ENCODE measurements at regions not wholly inside any gene's neighbourhood (a gene's known extent, or its start where the extent isn't known, plus 50 kb on each side); places are given as distances from the start of the nearest gene placed in this dataset.

DNA sequence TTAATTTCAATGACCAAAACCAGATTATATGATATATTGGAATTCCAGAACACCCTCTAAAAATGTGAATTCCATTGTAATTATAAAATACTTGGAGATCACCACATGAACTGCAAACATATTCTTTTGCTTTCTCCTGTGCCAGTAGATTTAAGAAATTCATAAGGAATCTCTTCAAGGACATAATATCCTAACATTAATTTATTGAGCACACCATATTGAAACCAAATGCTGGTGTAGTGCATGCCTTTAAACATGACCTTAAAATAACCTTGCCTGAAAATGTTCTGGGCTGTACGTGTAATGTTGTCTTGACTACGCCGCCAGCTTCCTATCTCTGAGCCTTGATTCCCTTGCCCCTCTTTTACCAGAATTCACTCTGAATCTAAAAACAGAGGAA lies 205.0 kb upstream of the ACTBL2 start:
- no peak overlapping the region for H3K4me3 ChIP-seq (ENCODE audit: low read depth, low read length)
- TF ChIP-seq, protein P1, sequence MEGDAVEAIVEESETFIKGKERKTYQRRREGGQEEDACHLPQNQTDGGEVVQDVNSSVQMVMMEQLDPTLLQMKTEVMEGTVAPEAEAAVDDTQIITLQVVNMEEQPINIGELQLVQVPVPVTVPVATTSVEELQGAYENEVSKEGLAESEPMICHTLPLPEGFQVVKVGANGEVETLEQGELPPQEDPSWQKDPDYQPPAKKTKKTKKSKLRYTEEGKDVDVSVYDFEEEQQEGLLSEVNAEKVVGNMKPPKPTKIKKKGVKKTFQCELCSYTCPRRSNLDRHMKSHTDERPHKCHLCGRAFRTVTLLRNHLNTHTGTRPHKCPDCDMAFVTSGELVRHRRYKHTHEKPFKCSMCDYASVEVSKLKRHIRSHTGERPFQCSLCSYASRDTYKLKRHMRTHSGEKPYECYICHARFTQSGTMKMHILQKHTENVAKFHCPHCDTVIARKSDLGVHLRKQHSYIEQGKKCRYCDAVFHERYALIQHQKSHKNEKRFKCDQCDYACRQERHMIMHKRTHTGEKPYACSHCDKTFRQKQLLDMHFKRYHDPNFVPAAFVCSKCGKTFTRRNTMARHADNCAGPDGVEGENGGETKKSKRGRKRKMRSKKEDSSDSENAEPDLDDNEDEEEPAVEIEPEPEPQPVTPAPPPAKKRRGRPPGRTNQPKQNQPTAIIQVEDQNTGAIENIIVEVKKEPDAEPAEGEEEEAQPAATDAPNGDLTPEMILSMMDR (IDR thresholded peaks at IDR 0.05; ENCODE audit: insufficient read depth, low read length, severe bottlenecking) = no peak
- DNase-seq (ENCODE audit: low read depth) = no peak
- no peaks in the 10 kb centered on the region for H3K27me3 ChIP-seq (ENCODE audit: control insufficient read depth, insufficient read depth, low read length)
- no peaks in the 10 kb centered on the region for H3K36me3 ChIP-seq (ENCODE audit: control insufficient read depth, insufficient read depth, low read length)
- FAIRE-seq = no peak

- Histone ChIP-seq H3K27me3 (ENCODE audit: control insufficient read depth, insufficient read depth, low read length) (no peaks in the 10 kb centered on the region), H3K4me3 (ENCODE audit: low read depth, low read length) (no peak overlapping the region), H3K36me3 (ENCODE audit: control insufficient read depth, insufficient read depth, low read length) (no peaks in the 10 kb centered on the region)
- TF ChIP-seq, protein P1 (IDR thresholded peaks at IDR 0.05; ENCODE audit: insufficient read depth, low read length, severe bottlenecking) = no peak
- DNase-seq (ENCODE audit: low read depth) = no peak
- no peak for FAIRE-seq
Measured at GRCh38 chr5:57685516-57686255, 203.1 kb upstream of the ACTBL2 start.

DNA sequence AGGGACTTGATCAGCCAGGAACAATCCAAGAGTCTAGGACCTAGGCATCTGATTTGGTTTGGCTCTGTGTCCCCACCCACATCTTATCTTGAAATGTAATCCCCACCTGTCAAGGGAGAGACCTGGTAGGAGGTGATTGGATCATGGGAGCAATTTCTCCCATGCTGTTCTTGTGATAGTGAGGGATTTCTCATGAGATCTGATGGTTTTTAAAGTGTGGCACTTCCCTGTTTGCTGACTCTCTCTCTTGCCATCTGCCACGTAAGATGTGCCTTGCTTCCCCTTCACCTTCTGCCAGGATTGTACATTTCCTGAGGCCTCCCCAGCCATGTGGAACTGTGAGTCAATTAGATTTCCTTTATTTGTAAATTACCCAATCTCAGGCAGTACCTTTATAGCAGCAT lies 201.7 kb upstream of the ACTBL2 start:
- no peaks in the 10 kb centered on the region for H3K36me3 ChIP-seq (ENCODE audit: control insufficient read depth, insufficient read depth, low read length)
- no peak overlapping the region for H3K4me3 ChIP-seq (ENCODE audit: low read depth, low read length)
- DNase-seq (ENCODE audit: low read depth) (peak; percentile 86), FAIRE-seq (peak; percentile 18)
- no peaks in the 10 kb centered on the region for H3K27me3 ChIP-seq (ENCODE audit: control insufficient read depth, insufficient read depth, low read length)
- TF ChIP-seq, protein P1 (IDR thresholded peaks at IDR 0.05; ENCODE audit: insufficient read depth, low read length, severe bottlenecking) = no peak

GRCh38 chr5:57683036-57683630 lies 200.5 kb upstream of the ACTBL2 start:
- DNase-seq (ENCODE audit: low read depth) = peak; percentile 37
- H3K27me3 ChIP-seq (ENCODE audit: control insufficient read depth, insufficient read depth, low read length) = no peaks in the 10 kb centered on the region
- H3K4me3 ChIP-seq (ENCODE audit: low read depth, low read length) = no peak overlapping the region
- TF ChIP-seq, protein P1 (IDR thresholded peaks at IDR 0.05; ENCODE audit: insufficient read depth, low read length, severe bottlenecking) = no peak
- no peak for FAIRE-seq
- no peaks in the 10 kb centered on the region for H3K36me3 ChIP-seq (ENCODE audit: control insufficient read depth, insufficient read depth, low read length)

- TF ChIP-seq, protein P1 (IDR thresholded peaks at IDR 0.05; ENCODE audit: insufficient read depth, low read length, severe bottlenecking) = no peak
- FAIRE-seq = peak; percentile 79
- DNase-seq (ENCODE audit: low read depth) = peak; percentile 92
- Histone ChIP-seq H3K36me3 (ENCODE audit: control insufficient read depth, insufficient read depth, low read length) (no peaks in the 10 kb centered on the region), H3K4me3 (ENCODE audit: low read depth, low read length) (no peak overlapping the region), H3K27me3 (ENCODE audit: control insufficient read depth, insufficient read depth, low read length) (no peaks in the 10 kb centered on the region)
Measured at GRCh38 chr5:57681942-57682341, 199.3 kb upstream of the ACTBL2 start.
